HG03521 (cell line): ENCODE measurements at regions not wholly inside any gene's neighbourhood (a gene's known extent, or its start where the extent isn't known, plus 50 kb on each side); places are given as distances from the start of the nearest gene placed in this dataset.

ENCODE experiments used
- ATAC-seq: cut with Tn5 transposase; IDR thresholded peaks from one replicate; pipeline ENCODE4 v1.9.1; 2021; ENCODE audit warnings: mild to moderate bottlenecking, moderate library complexity; ENCODE audit not compliant: unreplicated experiment

DNA sequence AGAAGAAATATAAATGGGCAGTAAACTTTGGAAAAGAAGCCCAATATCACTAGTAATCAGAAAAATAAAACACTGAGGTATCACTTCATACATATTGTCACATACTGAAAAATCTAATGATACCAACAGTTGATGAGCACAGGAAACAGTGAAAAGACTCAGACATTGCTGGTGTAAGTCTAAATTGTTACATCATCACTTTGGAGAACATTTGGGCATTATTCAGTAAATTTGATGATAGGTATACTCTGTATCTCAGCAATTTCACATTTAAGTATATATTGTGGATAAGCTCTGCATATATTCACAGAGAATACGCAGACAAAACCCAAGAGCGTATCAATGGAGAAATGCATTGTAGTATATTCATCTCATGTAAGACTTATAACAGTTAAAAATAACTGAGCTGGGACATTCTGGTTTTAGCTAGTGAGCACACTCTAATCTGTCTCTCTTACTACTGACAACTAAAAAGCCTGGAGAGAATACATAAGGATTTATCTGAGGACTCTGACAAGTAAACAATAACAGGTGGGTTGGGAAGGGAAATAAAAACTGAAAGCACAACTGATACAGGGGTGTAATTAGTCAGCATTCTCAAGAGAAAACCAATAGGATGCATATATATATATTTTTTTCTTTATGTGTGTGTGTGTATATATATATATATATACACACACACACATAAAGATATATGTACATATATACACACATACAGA, 212.7 kb upstream of the JUN start:
- peak; percentile 83 for ATAC-seq

DNA sequence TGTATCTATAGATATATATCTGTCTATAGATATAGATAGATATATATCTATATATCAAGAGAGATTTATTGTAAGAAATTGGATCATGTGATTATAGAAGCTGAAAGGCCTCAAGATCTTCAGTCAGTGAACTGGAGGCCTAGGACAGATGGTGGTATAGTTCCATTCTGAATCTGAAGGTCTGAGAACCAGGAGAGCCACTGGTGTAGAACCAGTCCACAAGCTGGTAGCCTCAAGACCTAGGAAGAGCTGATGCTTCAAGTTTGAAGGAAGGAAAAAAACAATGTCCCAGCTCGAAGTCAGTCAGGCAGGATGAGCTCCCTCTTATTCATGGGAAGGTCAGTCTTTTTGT, 213.2 kb upstream of the JUN start:
- peak; percentile 32 for ATAC-seq

DNA sequence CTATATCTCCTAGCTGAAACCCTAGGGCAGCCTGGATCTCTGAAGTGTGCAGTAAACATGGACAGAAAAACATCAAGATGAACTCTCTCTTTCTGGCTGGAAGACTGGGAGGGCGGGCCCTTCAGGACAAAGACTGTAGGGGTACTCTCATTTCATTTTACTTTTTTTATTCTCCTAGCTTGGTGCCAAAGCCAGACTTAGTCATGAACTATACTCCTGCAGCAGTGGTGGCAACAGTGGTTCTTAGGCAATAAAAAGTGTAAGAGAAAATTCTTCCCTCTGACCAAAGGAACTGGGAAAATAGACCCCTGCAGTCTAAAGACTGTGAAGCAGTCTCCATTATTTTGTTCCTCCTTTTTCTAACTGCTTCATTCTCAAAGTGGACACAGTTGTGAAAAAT, 213.8 kb upstream of the JUN start:
- ATAC-seq: no peak

DNA sequence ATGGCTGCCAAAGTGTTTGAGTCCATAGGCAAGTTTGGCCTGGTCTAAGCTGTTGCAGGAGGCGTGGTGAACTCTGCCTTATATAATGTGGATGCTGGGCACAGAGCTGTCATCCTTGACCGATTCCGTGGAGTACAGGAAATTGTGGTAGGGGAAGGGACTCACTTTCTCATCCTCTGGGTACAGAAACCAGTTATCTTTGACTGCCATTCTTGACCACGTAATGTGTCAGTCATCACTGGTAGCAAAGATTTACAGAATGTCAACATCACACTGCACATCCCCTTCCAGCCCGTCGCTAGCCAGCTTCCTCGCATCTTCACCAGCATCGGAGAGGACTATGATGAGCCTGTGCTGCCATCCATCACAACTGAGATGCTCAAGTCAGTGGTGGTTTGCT, 215.8 kb upstream of the JUN start:
- ATAC-seq: no peak

DNA sequence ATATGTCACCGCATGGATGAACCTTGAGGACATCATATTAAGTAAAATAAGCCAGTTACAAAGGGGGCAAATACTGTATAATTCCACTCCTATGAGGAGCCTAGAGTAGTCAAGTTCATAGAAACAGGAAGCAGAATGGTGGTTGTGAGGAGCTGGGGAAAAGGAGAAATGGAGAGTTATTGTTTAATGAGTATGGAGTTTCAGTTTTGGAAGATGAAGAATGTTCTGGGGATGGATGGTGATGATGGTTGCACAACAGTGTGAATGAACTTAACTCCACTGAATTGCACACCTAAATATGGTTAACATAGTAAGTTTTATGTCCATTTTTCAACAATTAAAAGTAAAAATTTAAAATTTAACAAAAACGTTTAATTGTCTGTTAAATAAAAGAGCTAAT, 220.9 kb upstream of the JUN start:
- ATAC-seq: no peak

DNA sequence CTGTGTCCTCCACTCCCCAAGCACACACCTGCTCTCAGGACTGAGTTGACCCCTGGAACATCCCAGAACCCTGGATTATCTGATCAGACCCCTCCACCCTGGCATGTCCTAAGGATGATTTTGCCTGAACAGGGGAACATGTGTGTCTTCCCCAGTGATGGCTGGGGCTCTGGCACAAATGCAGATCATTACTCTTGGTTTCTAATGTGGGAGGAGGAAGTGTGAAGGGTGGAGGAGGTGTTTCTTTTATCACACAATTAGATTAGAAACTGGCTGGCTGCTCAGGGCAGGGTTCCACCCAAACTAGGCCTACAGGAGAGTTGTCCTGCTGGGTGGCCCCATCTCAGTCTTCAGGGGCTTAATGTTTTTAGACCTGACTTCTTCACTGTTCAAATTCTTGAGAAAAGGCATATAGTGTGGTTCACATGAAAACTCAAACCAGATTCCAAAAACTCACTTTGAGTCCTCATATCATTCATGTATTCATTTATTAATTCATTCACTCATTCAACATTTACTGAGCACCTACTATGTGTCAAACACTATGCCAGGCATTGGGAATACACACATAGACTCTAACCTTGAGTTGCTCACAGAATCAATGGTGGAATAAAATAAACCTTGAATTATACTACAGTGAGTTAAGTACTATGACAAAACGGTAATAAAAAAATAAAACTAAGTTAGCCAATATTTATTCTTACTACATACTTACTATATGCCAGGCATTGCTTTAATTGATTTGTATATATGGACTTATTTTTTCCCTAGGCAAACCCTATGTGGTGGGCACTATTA, 221.8 kb upstream of the JUN start:
- peak; percentile 49 for ATAC-seq

DNA sequence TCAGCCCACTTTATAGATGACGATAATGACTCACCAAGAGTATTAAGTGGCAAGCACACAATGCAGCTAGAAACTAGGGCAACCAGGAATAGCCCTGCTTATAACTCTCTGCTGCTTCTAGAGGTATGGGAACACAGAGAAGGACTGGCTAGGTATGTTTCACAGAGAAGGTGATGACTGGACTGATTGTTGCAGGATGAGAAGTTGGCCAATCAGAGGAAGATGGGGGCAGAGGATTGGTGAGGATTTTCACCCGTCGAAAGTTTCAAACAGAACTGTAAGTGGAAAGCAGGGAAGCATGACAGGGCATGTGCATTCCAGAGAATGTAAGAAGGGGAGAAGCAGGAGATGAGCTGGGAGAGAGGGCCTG, 222.4 kb upstream of the JUN start:
- ATAC-seq: no peak

DNA sequence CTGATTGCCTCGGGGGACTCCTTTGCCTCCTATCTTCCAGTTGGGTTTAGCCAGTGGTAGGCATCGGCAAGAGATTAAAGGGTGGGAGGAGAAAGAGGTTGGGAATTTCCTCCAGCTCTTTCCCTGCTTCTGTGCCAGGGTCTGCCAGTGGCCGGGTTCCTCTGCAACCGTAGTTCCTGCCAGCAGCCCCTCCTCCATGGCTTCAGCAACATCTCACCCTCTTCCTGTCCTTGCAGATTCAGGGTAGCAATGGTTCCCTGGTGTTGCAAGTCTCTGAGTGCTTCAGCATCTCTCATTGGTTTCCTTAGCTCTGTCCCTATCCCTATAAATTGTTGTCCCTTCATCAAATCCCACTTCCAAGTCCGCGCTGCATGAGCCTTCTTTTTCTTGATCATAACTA, 223.1 kb upstream of the JUN start:
- ATAC-seq: no peak

DNA sequence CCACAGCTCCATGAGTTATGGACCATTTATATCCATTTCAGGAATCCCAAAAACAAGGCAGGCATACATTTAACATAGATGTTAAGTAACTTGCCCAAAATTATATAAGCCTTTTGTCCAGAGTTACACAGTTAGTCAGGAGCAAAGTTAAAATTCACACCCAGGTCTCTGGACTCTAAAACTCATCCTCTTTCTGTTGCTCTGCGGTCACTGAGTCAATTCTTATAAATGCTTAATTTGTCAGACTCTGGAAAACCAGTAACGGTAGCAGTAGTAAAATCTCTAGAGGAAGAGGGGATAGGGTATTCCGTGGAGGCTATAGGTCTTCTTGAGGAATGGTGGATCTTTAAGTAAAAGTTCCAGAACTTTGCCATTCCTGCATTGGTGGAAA, 223.6 kb upstream of the JUN start:
- ATAC-seq: peak; percentile 4

DNA sequence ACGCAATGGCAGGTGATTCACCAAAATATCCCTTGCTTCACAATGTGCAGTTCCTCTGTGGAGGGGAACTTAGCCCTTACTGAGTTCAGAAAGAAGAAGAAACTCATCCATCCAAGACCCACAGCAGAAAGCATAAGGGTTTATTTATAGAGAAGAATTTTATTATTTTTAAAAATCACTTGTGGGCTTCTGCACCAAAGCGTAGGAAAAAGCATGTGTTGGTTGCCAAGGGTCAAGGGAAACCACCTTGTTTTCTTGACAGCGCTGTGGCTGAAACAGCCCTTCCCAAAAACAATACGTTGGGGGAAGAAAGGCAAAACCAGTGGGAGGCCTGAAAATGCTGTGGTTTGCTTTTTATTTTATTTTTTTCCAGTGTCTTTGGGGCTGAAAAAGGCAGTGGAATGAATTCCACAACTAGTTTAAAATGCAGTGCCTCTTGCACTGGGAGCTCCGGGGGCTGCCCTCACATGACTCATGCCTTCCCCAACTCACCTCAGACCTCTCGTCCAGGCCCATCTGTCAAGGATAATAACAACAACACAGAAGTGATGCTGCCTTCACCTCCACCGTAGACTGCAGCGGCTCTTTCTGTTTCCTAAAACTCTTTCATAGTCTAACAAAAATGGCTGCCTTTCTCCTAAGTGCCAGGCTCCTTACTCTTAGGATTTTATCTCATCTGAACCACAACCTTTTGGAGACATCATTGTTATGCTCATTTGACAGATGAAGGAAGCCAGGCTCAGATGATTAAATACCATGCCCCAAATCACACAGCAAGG, 224.2 kb upstream of the JUN start:
- peak; percentile 40 for ATAC-seq

DNA sequence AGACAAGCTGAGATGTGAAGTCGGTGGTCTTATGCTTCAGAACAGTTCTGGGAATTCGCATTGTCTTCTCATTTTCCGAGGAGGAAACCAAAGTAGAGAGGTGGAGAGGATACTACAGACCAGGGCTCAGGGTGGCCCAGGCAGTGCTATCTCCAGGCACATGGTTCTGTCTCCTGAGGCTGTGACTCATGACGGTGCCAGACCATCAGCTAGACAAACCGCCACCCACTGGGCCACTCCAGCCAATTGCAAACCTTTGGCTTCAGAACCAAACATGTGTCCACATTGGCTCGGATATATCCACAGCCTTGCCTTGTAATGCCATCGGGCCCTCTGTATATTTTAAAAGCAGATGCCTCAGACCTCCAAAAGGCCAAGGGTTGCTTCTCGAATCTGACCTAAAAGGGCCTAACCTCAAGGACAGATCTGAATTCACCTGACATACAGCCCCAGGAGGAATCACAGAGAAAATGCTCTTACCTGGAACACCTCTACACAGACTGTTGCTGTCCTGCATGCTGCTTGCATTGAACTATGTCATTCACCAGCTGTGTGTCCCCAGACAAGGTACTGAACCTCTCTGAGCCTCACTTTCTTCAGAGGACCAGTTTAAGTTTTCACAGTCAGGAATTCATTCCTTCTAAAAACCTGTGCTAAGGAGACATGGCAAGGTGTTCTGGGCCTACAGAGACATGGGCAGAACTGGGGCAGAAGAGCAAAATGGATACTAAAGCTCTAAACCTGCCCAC, 224.9 kb upstream of the JUN start:
- no peak for ATAC-seq

DNA sequence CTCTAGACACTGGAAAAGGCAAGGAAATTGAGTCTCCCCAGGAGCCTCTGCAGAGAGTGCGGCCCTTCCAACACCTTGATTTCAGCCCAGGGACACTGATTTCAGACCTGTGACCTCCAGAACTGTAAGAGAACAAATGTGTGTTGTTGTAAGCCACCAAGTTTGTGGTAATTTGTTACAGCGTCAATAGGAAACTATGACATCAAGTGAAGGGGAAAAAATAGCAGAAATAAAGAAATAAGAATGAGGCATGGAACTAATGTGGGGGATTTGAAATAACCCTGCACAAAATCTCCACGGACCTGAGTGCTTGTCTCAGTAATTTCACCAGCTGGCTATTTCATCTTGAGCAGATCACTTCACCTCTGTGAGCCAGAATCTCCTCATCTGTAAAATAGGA, 227.8 kb upstream of the JUN start:
- no peak for ATAC-seq

DNA sequence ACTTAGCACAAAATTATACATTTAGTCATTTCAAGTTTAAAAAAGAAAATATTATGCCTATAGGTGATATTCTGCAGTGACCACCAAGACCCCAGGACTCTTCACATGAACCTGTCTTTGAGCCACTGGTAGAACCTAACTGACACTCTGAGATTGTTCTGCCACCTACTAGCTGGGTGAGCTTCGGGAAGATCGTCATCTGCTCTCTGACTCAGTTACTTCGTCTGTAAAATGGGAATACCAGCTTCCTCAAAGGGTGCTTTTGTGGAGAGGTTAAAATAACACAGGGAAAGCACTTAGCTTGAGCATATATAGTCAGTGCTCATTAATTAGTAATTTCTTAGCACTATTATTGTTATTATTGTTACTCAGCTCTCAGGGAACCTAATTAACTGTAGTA, 228.5 kb upstream of the JUN start:
- ATAC-seq: no peak

DNA sequence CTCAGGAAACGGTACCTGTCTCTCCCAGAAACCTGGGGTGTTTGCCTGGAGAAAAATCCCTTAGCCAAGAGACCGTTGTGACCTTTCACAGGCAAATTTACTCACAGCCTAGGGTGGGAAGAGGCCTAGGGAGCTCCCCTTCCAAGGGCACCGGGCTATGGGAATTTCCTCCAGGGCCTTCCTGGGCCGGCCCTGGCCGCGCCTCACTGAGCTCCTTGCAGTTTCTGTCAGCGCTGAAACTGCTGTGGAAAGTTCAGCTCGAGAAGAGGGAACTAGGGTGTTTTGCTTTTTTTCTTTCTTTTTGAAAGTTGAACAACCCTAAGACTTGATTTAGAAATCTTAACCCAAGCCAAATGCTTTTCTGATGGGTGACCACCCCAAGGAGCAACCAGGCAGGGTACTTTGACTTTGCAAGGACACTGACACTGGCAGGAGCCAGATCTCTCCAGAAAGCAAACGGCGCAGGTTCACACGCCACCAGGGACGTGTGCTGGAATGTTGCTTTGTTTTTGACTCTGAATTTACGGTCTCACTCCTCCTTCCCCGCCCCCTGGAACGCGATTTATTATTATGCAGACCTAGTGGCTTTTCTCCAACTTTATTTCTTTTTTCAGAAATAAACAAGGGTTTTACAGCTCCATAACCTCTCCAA, 229.6 kb upstream of the JUN start:
- ATAC-seq: peak; percentile 40

DNA sequence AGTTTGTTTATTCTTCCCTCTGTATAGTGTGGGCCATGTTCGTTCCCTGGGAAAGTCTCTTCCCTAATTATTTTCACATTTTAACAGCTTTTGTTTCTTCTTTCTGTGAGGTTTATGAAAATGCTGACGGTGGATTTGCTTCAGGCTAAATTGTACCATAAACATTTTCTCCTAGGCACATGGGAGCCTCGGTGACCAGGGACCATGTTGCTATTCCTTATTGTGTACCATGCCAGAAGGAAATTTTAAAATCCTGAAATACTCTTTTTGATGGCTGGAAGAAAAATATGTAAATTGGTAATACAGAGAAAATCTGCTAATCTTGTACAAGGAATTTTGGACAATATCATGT, 230.1 kb upstream of the JUN start:
- ATAC-seq: no peak

DNA sequence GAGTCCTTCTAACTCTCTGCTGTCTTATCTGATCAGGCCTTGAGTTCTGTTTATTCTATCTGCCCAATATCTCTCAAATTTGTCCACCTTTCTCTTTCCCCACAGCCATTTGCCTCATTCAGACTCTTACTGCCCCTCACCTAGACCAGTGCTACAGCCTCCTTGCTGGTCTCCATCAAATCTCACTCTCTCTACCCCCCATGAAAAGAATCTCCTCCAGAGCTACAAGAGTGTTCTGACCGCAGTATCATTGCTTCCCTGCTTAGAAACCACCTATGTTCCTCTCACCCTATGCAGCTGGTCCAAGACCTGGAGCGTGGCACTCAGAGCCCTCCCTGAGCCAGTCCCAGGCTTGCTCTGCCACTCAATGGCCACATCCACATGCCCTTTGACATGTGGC, 231.0 kb upstream of the JUN start:
- no peak for ATAC-seq

DNA sequence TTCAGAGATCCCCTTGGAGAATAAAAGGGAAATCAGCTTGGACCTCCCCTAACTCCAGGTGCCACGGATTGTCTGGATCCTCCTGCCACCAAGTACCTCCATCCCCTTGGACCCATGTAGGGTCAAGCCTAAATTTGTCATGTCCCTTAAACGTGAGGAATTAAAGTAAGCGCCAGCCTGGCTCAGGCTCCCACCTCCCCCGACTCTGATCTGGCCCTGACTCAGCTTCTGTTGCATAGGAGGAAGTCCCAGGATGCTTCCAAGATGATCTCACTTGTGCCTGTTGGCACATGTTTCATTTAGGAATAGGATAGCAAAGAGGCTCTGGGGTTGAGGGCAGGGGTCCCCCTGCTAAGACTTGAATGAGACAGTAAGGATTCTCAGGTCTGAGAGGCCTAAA, 231.9 kb upstream of the JUN start:
- no peak for ATAC-seq

DNA sequence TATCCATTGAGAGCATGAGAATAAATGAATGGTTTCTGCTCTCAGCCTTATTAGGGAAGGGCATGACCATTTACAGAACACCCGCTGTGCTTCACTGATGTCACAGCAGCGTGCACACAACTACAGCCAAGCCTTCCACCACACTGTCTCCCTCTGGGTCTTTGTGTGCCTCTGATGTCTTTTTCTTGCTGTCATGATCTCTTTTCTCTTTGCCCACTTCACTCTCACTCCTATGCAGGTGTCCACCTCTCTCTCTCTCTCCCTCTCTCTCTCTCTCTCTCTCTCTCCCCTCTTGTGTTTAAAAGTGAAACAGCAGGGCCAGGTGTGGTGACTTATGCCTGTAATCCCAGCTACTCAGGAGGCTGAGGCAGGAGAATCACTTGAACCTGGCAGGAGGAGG, 232.5 kb upstream of the JUN start:
- ATAC-seq: no peak

DNA sequence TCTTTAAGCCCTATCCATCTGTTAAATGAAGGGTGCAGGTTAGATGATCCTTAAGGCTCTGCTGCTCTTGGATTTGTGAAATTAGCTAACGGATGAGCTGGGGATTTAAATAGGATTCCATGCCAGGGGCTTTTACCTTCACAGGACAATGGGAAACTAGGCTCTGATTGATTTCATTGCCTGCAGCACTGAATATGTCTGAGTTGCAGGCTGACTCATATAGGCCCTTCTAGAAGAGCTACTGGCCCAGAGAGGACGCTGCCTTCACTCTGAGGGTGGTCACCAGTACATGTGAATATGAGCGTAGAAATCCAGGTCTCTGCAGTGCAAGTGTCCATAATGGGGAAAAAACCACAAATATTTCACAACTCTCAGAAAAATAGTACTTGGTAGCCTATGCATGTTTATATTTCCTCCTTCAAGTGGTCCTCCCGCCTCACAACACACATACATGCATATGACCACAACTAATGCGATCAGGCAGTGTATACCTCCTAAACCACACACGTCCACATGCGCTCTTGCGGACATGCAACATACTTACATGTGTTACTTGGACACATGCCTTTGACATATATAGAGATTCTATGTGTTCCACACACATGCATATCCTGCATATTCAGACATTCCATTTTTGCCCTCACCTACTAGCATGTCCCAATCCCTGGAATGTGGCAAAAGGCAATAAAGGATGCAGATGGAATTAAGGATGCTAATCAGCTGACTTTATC, 233.8 kb upstream of the JUN start:
- ATAC-seq: no peak

DNA sequence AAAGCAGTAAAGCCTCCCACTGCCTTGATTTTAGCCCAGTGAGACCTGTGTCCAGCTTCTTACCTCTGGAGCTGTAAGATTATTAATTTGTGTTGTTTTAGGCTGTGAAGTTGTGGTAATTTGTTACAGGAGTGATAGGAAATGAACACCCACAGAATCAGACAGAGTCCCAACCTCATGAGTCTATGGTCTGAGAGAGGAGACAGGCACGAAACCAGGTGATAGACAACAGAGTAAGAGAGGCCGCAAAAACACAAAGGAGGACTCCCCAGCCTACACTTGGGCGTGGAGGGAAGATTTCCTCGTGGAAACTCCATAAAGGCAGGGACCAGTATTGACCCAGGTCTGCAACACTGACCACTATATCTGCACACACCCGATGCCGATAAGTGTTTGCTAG, 234.6 kb upstream of the JUN start:
- ATAC-seq: no peak
